Peyer's patch (tissue), 4 donors: ENCODE measurements at regions not wholly inside any gene's neighbourhood (a gene's known extent, or its start where the extent isn't known, plus 50 kb on each side); places are given as distances from the start of the nearest gene placed in this dataset.

Experiments used
- CTCF ChIP-seq, 6 experiments: fragments of 450-650 bp in 4 of 6; fragments of 200-600 bp in 2 of 6; sonication (generic) in 1 of 6; IDR thresholded peaks; one replicate each; pipeline ENCODE4 v1.5.1; 2017 to 2019; ENCODE audit warnings: antibody characterized with exemption in 6 of 6, mild to moderate bottlenecking in 3 of 6, moderate library complexity in 1 of 6
- POLR2A ChIP-seq, 2 donors: fragments of 450-650 bp; IDR thresholded peaks; one replicate each; pipeline ENCODE4 v1.5.1; 2017; ENCODE audit warnings: antibody characterized with exemption in 2 of 2, mild to moderate bottlenecking in 2 of 2, moderate library complexity in 2 of 2

- TF ChIP-seq POLR2A (IDR thresholded peaks at IDR 0.05): no peak
- TF ChIP-seq CTCF (IDR thresholded peaks at IDR 0.05): no peak
These were observed 71.3 kb upstream of the EDEM3 start for GRCh38 chr1:184826001-184826400.
